ENCODE measurements at regions not wholly inside any gene's neighbourhood (a gene's known extent, or its start where the extent isn't known, plus 50 kb on each side); places are given as distances from the start of the nearest gene placed in this dataset.

DNA sequence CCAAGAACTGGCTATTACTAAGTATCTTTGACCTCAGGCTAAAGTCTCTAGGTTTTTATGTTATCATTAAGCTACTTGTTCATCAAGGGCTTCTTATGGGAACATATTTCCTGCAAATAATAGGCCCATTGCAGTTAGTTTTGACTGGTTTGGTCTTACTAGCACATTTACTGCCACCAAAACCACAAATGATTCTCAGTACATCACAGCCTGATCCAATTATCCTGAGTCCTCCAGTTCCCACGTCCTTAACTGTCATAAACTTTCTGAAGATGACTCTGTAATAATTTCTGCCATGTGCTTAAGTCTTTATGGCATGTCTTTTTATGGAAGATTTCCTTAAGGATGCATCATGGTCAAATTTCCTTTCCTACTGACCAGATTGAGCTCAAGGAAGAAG is 123.3 kb upstream of the TANK start:
- no peaks in the 10 kb centered on the region for H3K36me3 ChIP-seq (ENCODE audit: control insufficient read depth, insufficient read depth, low read length)
- H3K4me3 ChIP-seq (replicated peaks; ENCODE audit: low read depth, low read length), result no peak overlapping the region
- DNase-seq (ENCODE audit: extremely low read depth, insufficient read length), result no peak
- TF ChIP-seq, protein P1, sequence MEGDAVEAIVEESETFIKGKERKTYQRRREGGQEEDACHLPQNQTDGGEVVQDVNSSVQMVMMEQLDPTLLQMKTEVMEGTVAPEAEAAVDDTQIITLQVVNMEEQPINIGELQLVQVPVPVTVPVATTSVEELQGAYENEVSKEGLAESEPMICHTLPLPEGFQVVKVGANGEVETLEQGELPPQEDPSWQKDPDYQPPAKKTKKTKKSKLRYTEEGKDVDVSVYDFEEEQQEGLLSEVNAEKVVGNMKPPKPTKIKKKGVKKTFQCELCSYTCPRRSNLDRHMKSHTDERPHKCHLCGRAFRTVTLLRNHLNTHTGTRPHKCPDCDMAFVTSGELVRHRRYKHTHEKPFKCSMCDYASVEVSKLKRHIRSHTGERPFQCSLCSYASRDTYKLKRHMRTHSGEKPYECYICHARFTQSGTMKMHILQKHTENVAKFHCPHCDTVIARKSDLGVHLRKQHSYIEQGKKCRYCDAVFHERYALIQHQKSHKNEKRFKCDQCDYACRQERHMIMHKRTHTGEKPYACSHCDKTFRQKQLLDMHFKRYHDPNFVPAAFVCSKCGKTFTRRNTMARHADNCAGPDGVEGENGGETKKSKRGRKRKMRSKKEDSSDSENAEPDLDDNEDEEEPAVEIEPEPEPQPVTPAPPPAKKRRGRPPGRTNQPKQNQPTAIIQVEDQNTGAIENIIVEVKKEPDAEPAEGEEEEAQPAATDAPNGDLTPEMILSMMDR (IDR thresholded peaks at IDR 0.05; ENCODE audit: insufficient read depth, low read length, poor library complexity, severe bottlenecking), result no peak
- H3K27me3 ChIP-seq (replicated peaks; ENCODE audit: control insufficient read depth, insufficient read depth, low read length), result no peaks in the 10 kb centered on the region

DNA sequence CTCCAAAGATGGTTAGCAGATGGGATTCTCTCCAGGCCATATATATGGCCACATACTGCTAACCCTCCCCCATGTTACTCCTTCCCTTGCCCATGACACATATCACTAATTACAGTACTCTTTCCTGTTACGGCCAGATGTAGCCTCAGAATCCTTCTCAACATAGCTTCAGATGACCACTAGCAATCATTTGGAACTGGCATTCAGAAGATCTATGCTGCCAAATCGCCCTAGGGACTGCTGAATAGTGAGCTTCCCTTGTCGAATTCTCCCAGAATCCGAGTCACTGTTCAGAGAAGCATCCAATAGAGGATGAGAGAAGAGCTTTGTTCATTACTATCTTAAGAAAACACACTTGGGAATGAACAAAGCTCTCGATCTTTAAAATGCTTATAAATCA is 121.2 kb upstream of the TANK start:
- Histone ChIP-seq H3K27me3 (replicated peaks; ENCODE audit: control insufficient read depth, insufficient read depth, low read length) (no peaks in the 10 kb centered on the region), H3K36me3 (ENCODE audit: control insufficient read depth, insufficient read depth, low read length) (no peaks in the 10 kb centered on the region), H3K4me3 (replicated peaks; ENCODE audit: low read depth, low read length) (no peak overlapping the region)
- TF ChIP-seq, protein P1 (IDR thresholded peaks at IDR 0.05; ENCODE audit: insufficient read depth, low read length, poor library complexity, severe bottlenecking), result no peak
- no peak for DNase-seq (ENCODE audit: extremely low read depth, insufficient read length)

DNA sequence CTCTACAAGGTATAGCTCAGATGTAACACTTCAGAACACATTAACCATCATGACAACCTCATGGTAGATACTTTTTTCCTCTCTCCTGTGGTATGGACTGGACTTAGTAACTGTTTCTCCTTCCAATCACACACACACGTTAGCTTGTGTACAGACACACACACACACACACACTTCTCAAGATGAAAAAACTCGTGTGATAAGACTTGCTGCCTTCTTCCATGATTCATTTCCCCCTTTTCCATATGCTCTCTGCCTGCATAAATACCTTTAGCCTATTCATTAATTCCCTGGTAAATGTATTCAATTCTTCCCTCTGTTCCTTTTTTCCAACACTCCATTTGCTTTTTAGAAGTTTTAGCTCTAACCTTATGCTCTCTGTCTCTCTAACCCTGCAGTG is 118.9 kb upstream of the TANK start:
- TF ChIP-seq, protein P1 (IDR thresholded peaks at IDR 0.05; ENCODE audit: insufficient read depth, low read length, poor library complexity, severe bottlenecking), result no peak
- H3K4me3 ChIP-seq (replicated peaks; ENCODE audit: low read depth, low read length), result no peak overlapping the region
- H3K36me3 ChIP-seq (ENCODE audit: control insufficient read depth, insufficient read depth, low read length), result no peaks in the 10 kb centered on the region
- DNase-seq (ENCODE audit: extremely low read depth, insufficient read length), result no peak
- H3K27me3 ChIP-seq (replicated peaks; ENCODE audit: control insufficient read depth, insufficient read depth, low read length), result no peaks in the 10 kb centered on the region

DNA sequence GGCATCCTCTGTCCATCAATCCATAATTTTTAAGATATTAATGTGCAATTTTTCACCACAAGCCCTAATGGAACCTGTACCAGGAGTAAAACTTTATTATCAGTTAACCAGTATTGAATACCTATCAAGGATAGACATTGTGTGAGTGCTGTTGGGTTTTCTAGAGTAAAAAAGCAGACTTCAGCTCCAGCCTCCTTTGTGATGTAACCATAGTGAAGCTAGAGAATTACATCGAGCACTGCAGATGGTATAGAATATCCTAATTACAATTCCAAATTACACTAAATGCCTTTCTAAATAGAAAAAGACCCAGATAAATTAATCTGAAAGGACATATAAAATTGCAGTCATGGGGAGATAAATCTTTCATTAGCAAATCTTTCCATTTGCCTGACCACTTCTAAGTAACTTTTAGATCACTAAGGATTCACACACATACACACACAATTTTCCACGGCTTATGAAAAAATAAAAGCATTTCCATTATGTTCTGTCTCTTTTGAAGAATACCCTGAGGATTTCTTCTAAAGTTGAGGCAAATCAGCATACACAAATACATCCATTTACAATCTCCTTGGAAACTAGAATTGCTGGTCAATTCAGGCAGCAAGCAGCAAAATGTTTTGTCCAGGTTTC is 117.1 kb upstream of the TANK start:
- no peaks in the 10 kb centered on the region for H3K27me3 ChIP-seq (replicated peaks; ENCODE audit: control insufficient read depth, insufficient read depth, low read length)
- no peaks in the 10 kb centered on the region for H3K36me3 ChIP-seq (ENCODE audit: control insufficient read depth, insufficient read depth, low read length)
- TF ChIP-seq, protein P1 (IDR thresholded peaks at IDR 0.05; ENCODE audit: insufficient read depth, low read length, poor library complexity, severe bottlenecking), result no peak
- DNase-seq (ENCODE audit: extremely low read depth, insufficient read length), result no peak
- no peak overlapping the region for H3K4me3 ChIP-seq (replicated peaks; ENCODE audit: low read depth, low read length)

DNA sequence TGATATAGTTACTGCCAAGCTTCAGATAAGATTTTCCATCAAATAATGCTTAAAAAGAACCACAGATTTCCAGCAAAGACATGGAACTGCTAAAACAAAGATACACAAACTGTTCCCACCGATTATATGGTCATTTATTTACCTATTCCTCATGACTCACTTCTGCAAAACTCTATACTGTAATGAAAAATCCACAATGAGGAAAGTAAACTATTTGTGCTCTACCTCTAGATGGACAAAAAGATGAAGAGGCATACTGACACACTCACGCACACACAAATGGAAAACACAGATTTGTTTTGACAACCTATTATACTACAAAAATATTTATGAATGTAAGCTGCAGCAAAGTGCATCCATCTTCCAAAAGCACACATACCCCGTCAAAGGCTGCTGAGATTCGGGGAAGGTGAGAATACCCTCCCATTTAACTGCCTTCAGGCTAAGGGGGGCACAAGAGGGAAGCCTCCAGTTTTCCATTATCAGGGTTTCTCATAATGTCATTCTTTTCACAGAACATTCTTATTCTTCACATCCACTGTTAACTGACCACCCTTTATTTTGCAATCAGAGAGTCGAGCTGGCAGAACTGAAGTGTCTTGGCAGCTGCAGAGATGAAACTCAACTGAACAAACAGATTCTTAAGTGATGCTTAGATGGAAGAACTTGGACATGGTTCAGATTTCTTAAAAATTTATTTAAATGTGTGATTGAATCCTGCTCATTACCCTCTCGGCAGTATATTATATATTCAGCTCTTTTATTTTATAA is 115.9 kb upstream of the TANK start:
- DNase-seq (ENCODE audit: extremely low read depth, insufficient read length), result no peak
- TF ChIP-seq, protein P1 (IDR thresholded peaks at IDR 0.05; ENCODE audit: insufficient read depth, low read length, poor library complexity, severe bottlenecking), result no peak

More for the DNA sequence above, 115.9 kb upstream of the TANK start:
- Histone ChIP-seq H3K4me3 (replicated peaks; ENCODE audit: low read depth, low read length) (no peak overlapping the region), H3K36me3 (ENCODE audit: control insufficient read depth, insufficient read depth, low read length) (no peaks in the 10 kb centered on the region), H3K27me3 (replicated peaks; ENCODE audit: control insufficient read depth, insufficient read depth, low read length) (no peaks in the 10 kb centered on the region)
